Neural progenitor cell (in vitro differentiated cells): ENCODE measurements at regions not wholly inside any gene's neighbourhood (a gene's known extent, or its start where the extent isn't known, plus 50 kb on each side); places are given as distances from the start of the nearest gene placed in this dataset.

Experiments used
- DNase-seq: peaks from one replicate; pipeline ENCODE4 v3.0.0-alpha.2; 2016; ENCODE audit warnings: low spot score
- H2AFZ ChIP-seq: fragments of 200-600 bp; sonication (generic); replicated peaks from 2 replicates; pipeline ENCODE4 v1.6.1; 2016; ENCODE audit warnings: antibody characterized with exemption
- H3F3A ChIP-seq: fragments of 200-600 bp; sonication (generic); 2 replicates; pipeline ENCODE4 v1.6.1; 2016; ENCODE audit warnings: antibody characterized with exemption, low read depth
- H3K27ac ChIP-seq: fragments of 200-600 bp; sonication (generic); 2 replicates; pipeline ENCODE4 v1.5.1; 2016; ENCODE audit warnings: mild to moderate bottlenecking
- H3K27me3 ChIP-seq: fragments of 200-600 bp; sonication (generic); 2 replicates; pipeline ENCODE4 v1.6.1; 2016; ENCODE audit warnings: mild to moderate bottlenecking, moderate library complexity
- H3K36me3 ChIP-seq: fragments of 200-600 bp; sonication (generic); 2 replicates; pipeline ENCODE4 v1.5.1; 2016
- H3K4me1 ChIP-seq: fragments of 200-600 bp; sonication (generic); 2 replicates; pipeline ENCODE4 v1.6.1; 2016; ENCODE audit warnings: mixed run types
- H3K4me2 ChIP-seq: fragments of 200-600 bp; sonication (generic); 2 replicates; pipeline ENCODE4 v1.6.1; 2016
- H3K4me3 ChIP-seq: fragments of 200-600 bp; sonication (generic); 2 replicates; pipeline ENCODE4 v1.5.1; 2016
- H3K79me2 ChIP-seq: fragments of 200-600 bp; sonication (generic); 2 replicates; pipeline ENCODE4 v1.6.1; 2016; ENCODE audit warnings: low read depth
- H3K9ac ChIP-seq: fragments of 200-600 bp; sonication (generic); 2 replicates; pipeline ENCODE4 v1.6.1; 2016
- H3K9me3 ChIP-seq: fragments of 200-600 bp; sonication (generic); 2 replicates; pipeline ENCODE4 v1.5.1; 2016; ENCODE audit warnings: low read depth
- H4K20me1 ChIP-seq: fragments of 200-600 bp; sonication (generic); 2 replicates; pipeline ENCODE4 v1.6.1; 2016; ENCODE audit warnings: low read depth
- H3K27ac Mint-ChIP-seq: 3 replicates; pipeline ENCODE4 v1.8.0; 2021; ENCODE audit warnings: mixed read lengths
- H3K27me3 Mint-ChIP-seq: 2 replicates; pipeline ENCODE4 v1.8.0; 2022; ENCODE audit warnings: low read depth, mild to moderate bottlenecking, inconsistent platforms, moderate library complexity, mixed read lengths; ENCODE audit not compliant: insufficient read depth
- H3K36me3 Mint-ChIP-seq: 3 replicates; pipeline ENCODE4 v1.8.0; 2021; ENCODE audit warnings: mixed read lengths
- H3K4me1 Mint-ChIP-seq: 3 replicates; pipeline ENCODE4 v1.8.0; 2021; ENCODE audit warnings: mixed read lengths
- H3K4me3 Mint-ChIP-seq: 3 replicates; pipeline ENCODE4 v1.8.0; 2021; ENCODE audit warnings: mild to moderate bottlenecking, moderate library complexity, mixed read lengths
- H3K9me3 Mint-ChIP-seq: 3 replicates; pipeline ENCODE4 v1.8.0; 2020; ENCODE audit warnings: mixed read lengths
- CTCF ChIP-seq: fragments of 200-600 bp; sonication (generic); IDR thresholded peaks from 2 replicates; pipeline ENCODE4 v1.5.1; 2017; ENCODE audit warnings: antibody characterized with exemption, mild to moderate bottlenecking
- EZH2 ChIP-seq: fragments of 200-600 bp; sonication (generic); IDR thresholded peaks from 2 replicates; pipeline ENCODE4 v1.6.1; 2017; ENCODE audit warnings: antibody characterized with exemption, mild to moderate bottlenecking, moderate library complexity
- EZH2phosphoT487 ChIP-seq: fragments of 200-600 bp; sonication (generic); IDR thresholded peaks from 2 replicates; pipeline ENCODE4 v1.6.1; 2017; ENCODE audit warnings: antibody characterized with exemption

GRCh38 chr4:138740816-138741745, 274.5 kb upstream of the NOCT start:
- H3K4me3 ChIP-seq, result no peak overlapping the region
- no peak overlapping the region for H3K4me3 Mint-ChIP-seq
- no peaks in the 10 kb centered on the region for H3K9me3 ChIP-seq
- H3K36me3 ChIP-seq, result no peaks in the 10 kb centered on the region
- peak overlapping the region; percentile 93 for H3K27ac Mint-ChIP-seq
- peak; percentile 69 for DNase-seq
- no peaks in the 10 kb centered on the region for H3K79me2 ChIP-seq
- no peaks in the 10 kb centered on the region for H4K20me1 ChIP-seq
- peaks cover 17% of the 10 kb centered on the region for H3K9me3 Mint-ChIP-seq
- H3F3A ChIP-seq, result peaks cover 4% of the 10 kb centered on the region
- no peaks in the 10 kb centered on the region for H3K27me3 Mint-ChIP-seq
- peaks cover 28% of the 10 kb centered on the region for H3K4me1 Mint-ChIP-seq
- H2AFZ ChIP-seq, result peak overlapping the region; percentile 89
- peaks cover 5% of the 10 kb centered on the region for H3K36me3 Mint-ChIP-seq
- no peak for TF ChIP-seq EZH2phosphoT487
- TF ChIP-seq EZH2, result no peak
- TF ChIP-seq CTCF, result no peak
- H3K27me3 ChIP-seq, result no peaks in the 10 kb centered on the region
- no peak overlapping the region for H3K27ac ChIP-seq
- peak overlapping the region; percentile 62 for H3K4me2 ChIP-seq
- H3K4me1 ChIP-seq, result peaks cover 20% of the 10 kb centered on the region
- no peak overlapping the region for H3K9ac ChIP-seq

- TF ChIP-seq EZH2phosphoT487, result no peak
- no peak for TF ChIP-seq CTCF
- no peak for TF ChIP-seq EZH2
- Mint-ChIP-seq H3K4me1 (peaks cover 16% of the 10 kb centered on the region), H3K36me3 (peaks cover 5% of the 10 kb centered on the region), H3K27me3 (no peaks in the 10 kb centered on the region), H3K9me3 (peaks cover 13% of the 10 kb centered on the region), H3K27ac (no peak overlapping the region), H3K4me3 (no peak overlapping the region)
- Histone ChIP-seq H3F3A (peaks cover 4% of the 10 kb centered on the region), H3K4me2 (no peak overlapping the region), H3K79me2 (no peaks in the 10 kb centered on the region), H3K36me3 (no peaks in the 10 kb centered on the region), H3K27ac (no peak overlapping the region), H3K9ac (no peak overlapping the region), H3K4me3 (no peak overlapping the region), H3K27me3 (no peaks in the 10 kb centered on the region), H3K4me1 (peaks cover 14% of the 10 kb centered on the region), H4K20me1 (no peaks in the 10 kb centered on the region), H3K9me3 (no peaks in the 10 kb centered on the region), H2AFZ (no peak overlapping the region)
- DNase-seq, result no peak
Observed at GRCh38 chr4:138736362-138736761, 279.2 kb upstream of the NOCT start.

GRCh38 chr4:138734746-138735145, 280.8 kb upstream of the NOCT start:
- Mint-ChIP-seq H3K4me1 (no peaks in the 10 kb centered on the region), H3K27me3 (no peaks in the 10 kb centered on the region), H3K27ac (no peak overlapping the region), H3K36me3 (peaks cover 2% of the 10 kb centered on the region), H3K4me3 (no peak overlapping the region), H3K9me3 (peaks cover 10% of the 10 kb centered on the region)
- no peak overlapping the region for H3K9ac ChIP-seq
- H4K20me1 ChIP-seq, result no peaks in the 10 kb centered on the region
- no peak overlapping the region for H3K4me3 ChIP-seq
- H3K27ac ChIP-seq, result no peak overlapping the region
- H2AFZ ChIP-seq, result no peak overlapping the region
- H3K36me3 ChIP-seq, result no peaks in the 10 kb centered on the region
- H3K9me3 ChIP-seq, result no peaks in the 10 kb centered on the region
- no peaks in the 10 kb centered on the region for H3K27me3 ChIP-seq
- H3K4me2 ChIP-seq, result no peak overlapping the region
- no peaks in the 10 kb centered on the region for H3K79me2 ChIP-seq
- no peaks in the 10 kb centered on the region for H3K4me1 ChIP-seq
- no peak for TF ChIP-seq EZH2
- TF ChIP-seq EZH2phosphoT487, result no peak
- no peak for TF ChIP-seq CTCF
- DNase-seq, result no peak
- no peaks in the 10 kb centered on the region for H3F3A ChIP-seq
